Heart right ventricle (tissue), 16 donors: ENCODE measurements at regions not wholly inside any gene's neighbourhood (a gene's known extent, or its start where the extent isn't known, plus 50 kb on each side); places are given as distances from the start of the nearest gene placed in this dataset.

Experiments
- ATAC-seq, 8 donors: fragments of 200-7000 bp; cut with Tn5 transposase; one replicate each; pipeline ENCODE4 v1.9.1; 2020; ENCODE audit warnings: mild to moderate bottlenecking in 8 of 8, moderate library complexity in 8 of 8, moderate number of reproducible peaks in 1 of 8
- DNase-seq, 2 donors: peaks; one replicate each; pipeline ENCODE4 v3.0.0-alpha.2; 2020
- H3K27ac ChIP-seq, 10 donors: fragments of 200-600 bp; sonication (generic) in 2 of 10; one replicate each; pipeline versions ENCODE4 v1.5.0 to v1.8.0; 2020 to 2022; ENCODE audit warnings: mild to moderate bottlenecking in 3 of 10
- H3K27me3 ChIP-seq, 7 donors: fragments of 200-600 bp; one replicate each; pipeline ENCODE4 v1.8.0; 2021 to 2022; ENCODE audit warnings: mild to moderate bottlenecking in 2 of 7
- H3K36me3 ChIP-seq, 9 donors: fragments of 200-600 bp; sonication (generic) in 1 of 9; one replicate each; pipeline versions ENCODE4 v1.5.0 to v1.8.0; 2020 to 2022; ENCODE audit warnings: mild to moderate bottlenecking in 2 of 9
- H3K4me1 ChIP-seq, 9 donors: fragments of 200-600 bp; sonication (generic) in 1 of 9; one replicate each; pipeline versions ENCODE4 v1.5.0 to v1.8.0; 2020 to 2022; ENCODE audit warnings: mild to moderate bottlenecking in 4 of 9
- H3K4me3 ChIP-seq, 10 donors: fragments of 200-600 bp; sonication (generic) in 2 of 10; one replicate each; pipeline versions ENCODE4 v1.5.0 to v1.8.0; 2020 to 2022; ENCODE audit warnings: mild to moderate bottlenecking in 7 of 10, moderate library complexity in 2 of 10
- H3K9me3 ChIP-seq, 11 donors: fragments of 200-600 bp in 10 of 11; sonication (generic) in 2 of 11; one replicate each; pipeline versions ENCODE4 v1.5.0 to v1.8.0; 2013 to 2022; ENCODE audit warnings: mild to moderate bottlenecking in 2 of 11, control low read depth in 1 of 11, moderate library complexity in 1 of 11
- WGBS, 2 donors: extraction: QIAGEN DNeasy Blood & Tissue Kit; methylation state at CpG; one replicate each; pipeline ENCODE4 v1.1.7; 2013; ENCODE audit warnings: inconsistent platforms in 1 of 2; 5-methylcytosine and 5-hydroxymethylcytosine counted together
- intact Hi-C, 10 donors: fragments of 100-400 bp; cut with DNase I; formaldehyde crosslinking; loops; one replicate each; pipeline versions ENCODE4 v1.11.1 to v1.14.2; 2022
- TF ChIP-seq, protein P1 (sequence below), 9 donors: fragments of 200-600 bp; sonication (generic) in 2 of 9; IDR thresholded peaks; one replicate each; pipeline versions ENCODE4 v1.5.0 to v1.8.0; 2021 to 2022; ENCODE audit warnings: antibody characterized with exemption in 9 of 9, mild to moderate bottlenecking in 5 of 9, moderate library complexity in 1 of 9
- donor health status: Arrhythmogenic right ventricular cardiomyopathy.
- donor health status: ischemic (EF 13 %, LVEDD 7.1; RV severe dilation, severe dysfunction).
- donor health status: healthy with polysubstance abuse.
- donor health status: DM: no; HTN: yes; CAD: no.
- donor health status: DM: no; HTN: no; CAD: no.
- donor health status: ischemic (EF 25% LVEDD 6.9; RV normal size, moderate dysfunction).
- donor health status: ischemic (EF 25% LVEDD 5.7; RV mildly dilated, moderate dysfunction).
- donor health status: healthy.
- donor health status: DM: yes; HTN: yes; CAD: no.
- donor health status: Ischemic cardiomyopathy.
- donor health status: ischemic (EF 35%, LVEDD 5.7; RV mildly dilated, moderate dysfunction).
- donor health status: nonischemic (EF 11% LVEDD 7.7; RV severe dilation, severe dysfunction).
- donor health status: DM: yes; HTN: yes; CAD: no.
- donor health status: PGD.
- donor health status: ischemic (EF 29% LVEDD 5.4; RV normal size, mild dysfunction).
- donor health status: nonischemic (EF 23%, LVEDD 6.1; RV moderate dilation, normal function).

DNA sequence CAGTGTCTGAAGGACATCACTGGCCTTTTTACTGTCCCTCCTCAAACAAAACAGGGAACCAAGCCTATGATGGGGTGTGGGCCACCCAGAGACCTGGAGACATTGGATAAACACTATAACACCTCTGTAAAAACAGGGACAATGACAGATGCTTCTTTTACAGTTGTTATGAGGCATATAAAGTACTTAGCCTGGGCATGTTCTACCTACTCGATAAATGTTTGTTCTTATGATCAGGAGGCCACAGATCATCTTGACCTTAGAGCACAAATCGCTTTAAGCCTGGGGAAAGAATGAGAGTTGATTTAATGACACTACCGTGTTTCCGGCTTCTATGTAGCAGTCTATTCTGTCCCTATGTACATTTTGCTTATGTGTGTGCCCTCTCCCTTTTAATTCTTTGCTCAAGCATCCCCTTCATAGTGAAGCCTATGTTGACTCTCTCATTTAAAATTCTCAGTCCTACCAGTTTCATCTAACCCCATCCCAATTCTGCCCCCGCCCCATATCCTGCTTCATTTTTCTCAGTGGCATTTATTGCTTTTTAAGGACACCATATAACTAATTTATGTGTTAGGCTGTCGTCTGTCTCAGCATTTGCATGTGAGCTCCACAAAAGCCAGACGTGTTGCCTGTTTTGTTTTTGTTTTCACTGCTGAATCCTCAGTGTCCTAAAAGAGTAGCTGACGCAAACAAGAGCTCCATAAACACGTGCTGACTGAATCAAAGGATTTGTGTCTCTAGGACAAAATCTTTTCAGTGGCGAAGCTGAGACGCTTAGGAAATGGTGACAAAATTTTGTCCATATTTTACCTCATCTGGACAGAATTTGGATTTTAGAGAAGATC, 182.3 kb upstream of the ST6GAL2 start:
- DNase-seq (no peak), ATAC-seq (no peak)
- no peaks in the 10 kb centered on the region for H3K36me3 ChIP-seq
- TF ChIP-seq, protein P1, sequence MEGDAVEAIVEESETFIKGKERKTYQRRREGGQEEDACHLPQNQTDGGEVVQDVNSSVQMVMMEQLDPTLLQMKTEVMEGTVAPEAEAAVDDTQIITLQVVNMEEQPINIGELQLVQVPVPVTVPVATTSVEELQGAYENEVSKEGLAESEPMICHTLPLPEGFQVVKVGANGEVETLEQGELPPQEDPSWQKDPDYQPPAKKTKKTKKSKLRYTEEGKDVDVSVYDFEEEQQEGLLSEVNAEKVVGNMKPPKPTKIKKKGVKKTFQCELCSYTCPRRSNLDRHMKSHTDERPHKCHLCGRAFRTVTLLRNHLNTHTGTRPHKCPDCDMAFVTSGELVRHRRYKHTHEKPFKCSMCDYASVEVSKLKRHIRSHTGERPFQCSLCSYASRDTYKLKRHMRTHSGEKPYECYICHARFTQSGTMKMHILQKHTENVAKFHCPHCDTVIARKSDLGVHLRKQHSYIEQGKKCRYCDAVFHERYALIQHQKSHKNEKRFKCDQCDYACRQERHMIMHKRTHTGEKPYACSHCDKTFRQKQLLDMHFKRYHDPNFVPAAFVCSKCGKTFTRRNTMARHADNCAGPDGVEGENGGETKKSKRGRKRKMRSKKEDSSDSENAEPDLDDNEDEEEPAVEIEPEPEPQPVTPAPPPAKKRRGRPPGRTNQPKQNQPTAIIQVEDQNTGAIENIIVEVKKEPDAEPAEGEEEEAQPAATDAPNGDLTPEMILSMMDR (IDR thresholded peaks at IDR 0.05) = no peak
- no peaks in the 10 kb centered on the region for H3K9me3 ChIP-seq
- no peak overlapping the region for H3K4me3 ChIP-seq
- no peaks in the 10 kb centered on the region for H3K4me1 ChIP-seq
- H3K27me3 ChIP-seq = no peaks in the 10 kb centered on the region
- H3K27ac ChIP-seq = no peak overlapping the region
- intact Hi-C loops = no loop called here
- 84 to 89% methylated on average over 11 of the region's 11 CpGs for WGBS, 2 donors

DNA sequence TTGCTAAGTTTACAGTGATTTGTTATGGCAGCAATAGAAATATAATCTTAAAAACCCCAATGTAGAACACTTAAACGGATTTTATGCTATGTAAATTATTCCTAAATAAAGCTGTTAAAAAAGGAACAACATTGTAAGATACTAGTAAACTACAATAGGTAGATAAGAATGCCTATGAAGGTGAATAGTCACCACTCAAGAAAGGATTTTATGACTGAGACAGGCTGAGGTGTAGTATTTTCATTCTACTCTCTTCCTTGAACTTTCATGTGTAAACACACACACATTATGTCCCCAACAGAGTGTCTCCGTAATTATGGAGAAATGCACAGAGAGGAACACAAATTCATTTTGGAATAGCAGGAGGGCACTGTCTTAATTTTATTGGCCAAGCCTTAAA, 183.9 kb upstream of the ST6GAL2 start:
- no peak overlapping the region for H3K4me3 ChIP-seq
- no peaks in the 10 kb centered on the region for H3K9me3 ChIP-seq
- intact Hi-C loops = no loop called here
- ATAC-seq = no peak
- TF ChIP-seq, protein P1 (IDR thresholded peaks at IDR 0.05) = no peak
- no peaks in the 10 kb centered on the region for H3K27me3 ChIP-seq
- DNase-seq = no peak
- no peaks in the 10 kb centered on the region for H3K36me3 ChIP-seq
- H3K27ac ChIP-seq = no peak overlapping the region
- WGBS, 2 donors = 66 to 73% methylated on average over 2 of the region's 2 CpGs
- H3K4me1 ChIP-seq = no peaks in the 10 kb centered on the region

DNA sequence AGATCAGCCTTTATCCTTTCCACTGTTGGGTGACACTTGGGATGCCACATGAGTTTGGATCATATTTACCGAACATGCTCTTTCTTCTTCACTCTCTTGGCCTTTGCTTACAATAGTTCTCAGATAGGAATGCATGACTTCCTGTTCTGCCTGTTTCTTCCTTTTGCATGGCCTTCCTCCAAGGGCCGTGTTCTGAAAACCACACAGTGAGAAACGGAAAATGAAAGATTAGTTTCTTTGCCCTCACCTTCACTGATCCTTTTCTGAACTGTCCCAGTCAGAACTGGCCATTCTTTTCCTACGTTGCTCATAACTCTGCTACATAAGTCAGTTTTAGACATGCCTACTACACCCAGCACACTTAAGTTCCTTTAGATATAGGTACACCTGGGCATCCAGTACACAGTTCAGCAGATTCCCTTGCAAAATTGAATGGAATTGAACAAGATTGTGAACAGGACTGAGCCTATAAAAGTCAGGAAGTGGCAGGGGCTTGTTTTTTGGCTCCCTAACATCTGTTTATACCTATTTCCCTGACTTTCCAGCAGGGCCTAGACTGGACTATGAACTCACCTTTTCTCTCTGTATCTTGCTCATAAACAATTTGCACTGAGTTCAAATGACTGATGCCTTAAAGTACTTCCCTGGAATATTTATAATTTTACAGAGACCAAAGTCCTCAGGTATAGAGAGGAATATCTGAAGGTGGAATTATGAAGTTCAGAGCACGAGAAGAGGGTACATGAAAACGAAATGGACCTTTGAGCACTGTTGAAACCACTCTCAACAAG, 186.4 kb upstream of the ST6GAL2 start:
- no peak for ATAC-seq
- no peak for DNase-seq
- Histone ChIP-seq H3K9me3 (no peaks in the 10 kb centered on the region), H3K27ac (no peak overlapping the region), H3K36me3 (no peaks in the 10 kb centered on the region), H3K4me1 (no peaks in the 10 kb centered on the region), H3K4me3 (no peak overlapping the region), H3K27me3 (no peaks in the 10 kb centered on the region)
- intact Hi-C loops = no loop called here
- TF ChIP-seq, protein P1 (IDR thresholded peaks at IDR 0.05) = no peak
- 47 to 55% methylated on average over 6 of the region's 6 CpGs for WGBS, 2 donors

DNA sequence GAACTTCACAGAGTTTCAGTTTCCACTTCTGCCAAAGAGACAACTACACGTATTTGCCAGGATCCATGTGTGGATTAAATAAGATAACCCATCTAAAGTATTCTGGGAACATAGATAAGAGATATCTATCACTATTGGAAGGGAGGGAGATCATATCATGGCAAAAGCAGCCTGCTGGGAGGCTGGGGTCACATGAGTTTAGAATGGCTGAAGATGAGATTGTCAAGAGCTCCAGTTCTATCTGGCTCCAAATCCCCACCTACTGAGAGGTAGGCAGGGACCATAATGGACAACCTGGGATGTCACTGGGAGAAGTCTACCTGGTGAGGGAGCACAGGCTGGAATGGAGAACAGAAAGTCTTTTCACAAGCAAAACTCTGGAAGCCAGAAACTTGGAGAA, 192.6 kb upstream of the ST6GAL2 start:
- no peak for ATAC-seq
- Histone ChIP-seq H3K27ac (no peak overlapping the region), H3K4me1 (no peaks in the 10 kb centered on the region), H3K4me3 (no peak overlapping the region), H3K27me3 (no peaks in the 10 kb centered on the region), H3K9me3 (peaks cover 0 to 6% (median 0%) of the 10 kb centered on the region in 11 donors), H3K36me3 (no peaks in the 10 kb centered on the region)
- intact Hi-C loops = no loop called here
- WGBS, 2 donors = 45 to 62% methylated on average over 1 of the region's 1 CpG
- TF ChIP-seq, protein P1 (IDR thresholded peaks at IDR 0.05) = no peak
- DNase-seq = no peak
